CD14-positive monocyte (primary cell): ENCODE measurements at regions not wholly inside any gene's neighbourhood (a gene's known extent, or its start where the extent isn't known, plus 50 kb on each side); places are given as distances from the start of the nearest gene placed in this dataset.

Source experiments
- DNase-seq, 3 donors: peaks; one replicate each; pipeline ENCODE4 v3.0.0-alpha.2; 2011 to 2022
- H2AFZ ChIP-seq: 2 replicates; pipeline ENCODE4 v1.6.0; 2012; ENCODE audit warnings: mild to moderate bottlenecking, low read depth, low read length, inconsistent platforms; ENCODE audit not compliant: insufficient read depth, poor library complexity, severe bottlenecking
- H3K27ac ChIP-seq, 2 donors: 1 replicate in 1 of 2; 2 replicates in 1 of 2; pipeline ENCODE4 v1.5.1; 2012 to 2013; ENCODE audit warnings: low read length in 2 of 2, control low read depth in 1 of 2, inconsistent platforms in 1 of 2, low read depth in 1 of 2, mild to moderate bottlenecking in 1 of 2
- H3K27me3 ChIP-seq, 2 donors: one replicate each; pipeline versions ENCODE4 v1.6.0 to v1.6.1; 2011 to 2013; ENCODE audit warnings: low read length in 2 of 2; ENCODE audit not compliant: control insufficient read depth in 2 of 2, insufficient read depth in 2 of 2
- H3K36me3 ChIP-seq, 2 donors: replicated peaks in 1 of 2; 1 replicate in 1 of 2; 2 replicates in 1 of 2; pipeline versions ENCODE4 v1.5.1 to v1.6.1; 2012 to 2013; ENCODE audit warnings: low read length in 2 of 2, control low read depth in 1 of 2, inconsistent platforms in 1 of 2, mild to moderate bottlenecking in 1 of 2; ENCODE audit not compliant: insufficient read depth in 2 of 2, control insufficient read depth in 1 of 2
- H3K4me1 ChIP-seq, 2 donors: 1 replicate in 1 of 2; 2 replicates in 1 of 2; pipeline versions ENCODE4 v1.5.1 to v1.6.1; 2012 to 2013; ENCODE audit warnings: low read length in 2 of 2, control low read depth in 1 of 2, inconsistent platforms in 1 of 2, mild to moderate bottlenecking in 1 of 2, moderate library complexity in 1 of 2; ENCODE audit not compliant: insufficient read depth in 2 of 2, control insufficient read depth in 1 of 2
- H3K4me2 ChIP-seq: replicated peaks from 2 replicates; pipeline ENCODE3; 2012; ENCODE audit warnings: low read length, moderate library complexity, mild to moderate bottlenecking; ENCODE audit not compliant: poor library complexity, severe bottlenecking; ENCODE audit errors: extremely low read depth
- H3K4me3 ChIP-seq, 3 experiments: fragments of 200-600 bp in 1 of 3; sonication (generic) in 1 of 3; replicated peaks in 1 of 3; 1 replicate in 2 of 3; 2 replicates in 1 of 3; pipeline ENCODE4 v1.5.1; 2011 to 2013; ENCODE audit warnings: low read length in 3 of 3, mild to moderate bottlenecking in 3 of 3, control low read depth in 2 of 3, low read depth in 2 of 3, inconsistent platforms in 1 of 3, moderate library complexity in 1 of 3
- H3K79me2 ChIP-seq: 2 replicates; pipeline ENCODE4 v1.6.0; 2012; ENCODE audit warnings: mild to moderate bottlenecking, control low read depth, inconsistent platforms, low read length, moderate library complexity; ENCODE audit not compliant: insufficient read depth
- H3K9ac ChIP-seq: 2 replicates; pipeline ENCODE4 v1.6.0; 2017; ENCODE audit warnings: low read length, mild to moderate bottlenecking; ENCODE audit not compliant: insufficient read depth, poor library complexity, severe bottlenecking
- H3K9me3 ChIP-seq, 2 donors: replicated peaks in 1 of 2; 1 replicate in 1 of 2; 2 replicates in 1 of 2; pipeline versions ENCODE4 v1.5.1 to v1.6.1; 2012 to 2013; ENCODE audit warnings: low read length in 2 of 2, control low read depth in 1 of 2; ENCODE audit not compliant: control insufficient read depth in 1 of 2, insufficient read depth in 1 of 2
- H4K20me1 ChIP-seq: 2 replicates; pipeline ENCODE4 v1.6.0; 2012; ENCODE audit warnings: mild to moderate bottlenecking, low read length, control low read depth, moderate library complexity; ENCODE audit not compliant: insufficient read depth
- H3K27ac Mint-ChIP-seq, 7 donors: one replicate each; pipeline ENCODE4 v1.8.0; 2020; ENCODE audit warnings: mild to moderate bottlenecking in 7 of 7, mixed read lengths in 7 of 7, moderate library complexity in 6 of 7, inconsistent platforms in 2 of 7
- H3K27me3 Mint-ChIP-seq, 3 donors: one replicate each; pipeline ENCODE4 v1.8.0; 2021 to 2022; ENCODE audit warnings: low read depth in 3 of 3, mild to moderate bottlenecking in 3 of 3, mixed read lengths in 3 of 3, moderate library complexity in 3 of 3, inconsistent platforms in 1 of 3
- H3K36me3 Mint-ChIP-seq, 2 donors: one replicate each; pipeline ENCODE4 v1.8.0; 2020; ENCODE audit warnings: mixed read lengths in 2 of 2, inconsistent platforms in 1 of 2, mild to moderate bottlenecking in 1 of 2
- H3K4me1 Mint-ChIP-seq: one replicate; pipeline ENCODE4 v1.8.0; 2020; ENCODE audit warnings: mild to moderate bottlenecking, mixed read lengths
- H3K4me3 Mint-ChIP-seq, 2 donors: one replicate each; pipeline ENCODE4 v1.8.0; 2020; ENCODE audit warnings: mild to moderate bottlenecking in 2 of 2, mixed read lengths in 2 of 2, moderate library complexity in 1 of 2
- H3K9me3 Mint-ChIP-seq, 7 donors: one replicate each; pipeline ENCODE4 v1.8.0; 2020 to 2022; ENCODE audit warnings: mixed read lengths in 7 of 7, mild to moderate bottlenecking in 6 of 7, moderate library complexity in 6 of 7, inconsistent platforms in 2 of 7
- CTCF ChIP-seq: fragments of 200-600 bp; IDR thresholded peaks from one replicate; pipeline ENCODE4 v1.8.0; 2022; ENCODE audit warnings: antibody characterized with exemption, mild to moderate bottlenecking
- WGBS: methylation state at CpG from one replicate; pipeline ENCODE4 v1.1.5; 2013; ENCODE audit warnings: missing lambda C conversion rate; ENCODE audit not compliant: insufficient coverage; 5-methylcytosine and 5-hydroxymethylcytosine counted together
- intact Hi-C, 2 donors: fragments of 100-400 bp; cut with micrococcal nuclease; formaldehyde crosslinking; loops; one replicate each; pipeline versions ENCODE4 v1.15.0 to v1.15.1; 2023

DNA sequence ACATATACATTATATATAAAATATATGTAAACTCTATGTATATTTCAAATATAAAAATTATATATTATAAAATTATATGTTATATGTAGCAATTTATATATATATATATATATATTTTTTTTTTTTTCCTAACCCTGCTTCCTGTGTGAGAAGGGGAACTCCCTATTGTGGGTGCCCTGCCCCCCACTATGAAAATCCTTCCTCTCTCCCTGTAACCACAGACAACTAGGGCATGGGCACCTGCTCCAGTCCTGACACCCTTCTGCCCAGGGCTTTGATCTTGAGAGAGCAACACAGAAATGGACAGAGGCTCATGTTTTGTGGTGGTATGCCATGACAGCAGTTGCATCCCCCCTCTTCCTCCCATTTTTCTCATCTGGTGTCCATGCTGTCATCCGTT, 148.7 kb upstream of the IL12B start:
- Mint-ChIP-seq H3K27me3 (peaks cover 0 to 12% (median 11%) of the 10 kb centered on the region in 3 donors), H3K27ac (no peak overlapping the region)

DNA sequence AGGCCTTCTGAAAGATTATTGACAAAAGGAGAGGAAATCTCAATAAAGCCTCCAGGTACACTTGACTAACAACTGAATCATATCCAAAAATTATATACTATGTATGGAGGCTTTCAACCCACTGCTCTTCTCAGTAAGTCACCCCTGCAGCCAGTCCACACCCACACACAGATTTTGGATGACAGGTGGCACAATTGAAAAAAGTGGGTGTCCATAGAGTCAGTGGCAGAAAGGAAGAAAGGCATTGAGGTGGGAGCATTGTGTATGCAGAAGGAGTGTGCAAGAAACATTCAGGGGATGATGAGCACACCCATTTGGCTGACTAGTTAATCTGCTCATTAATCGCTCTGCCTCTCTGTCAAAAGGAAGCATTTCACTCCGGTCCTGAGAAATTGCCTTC, 150.6 kb upstream of the IL12B start:
- WGBS: 100% methylated on average over 1 of the region's 2 CpGs
- no peak overlapping the region for H3K27ac Mint-ChIP-seq
- no peak for DNase-seq

More for the DNA sequence above, 148.7 kb upstream of the IL12B start:
- H3K4me1 Mint-ChIP-seq: peaks cover 6% of the 10 kb centered on the region
- Histone ChIP-seq H3K9me3 (peaks cover 6 to 16% of the 10 kb centered on the region in 2 donors), H3K36me3 (no peaks in the 10 kb centered on the region), H4K20me1 (no peaks in the 10 kb centered on the region), H3K79me2 (no peaks in the 10 kb centered on the region), H3K4me3 (no peak overlapping the region), H3K27me3 (no peaks in the 10 kb centered on the region), H3K9ac (no peak overlapping the region), H2AFZ (no peak overlapping the region), H3K27ac (no peak overlapping the region), H3K4me1 (peaks cover 0 to 3% of the 10 kb centered on the region in 2 donors), H3K4me2 (no peak overlapping the region)
- no peak for TF ChIP-seq CTCF
- H3K36me3 Mint-ChIP-seq: no peaks in the 10 kb centered on the region
- intact Hi-C loops: no loop called here
- H3K9me3 Mint-ChIP-seq: peaks cover 11 to 18% (median 16%) of the 10 kb centered on the region in 7 donors
- DNase-seq: no peak
- H3K4me3 Mint-ChIP-seq: no peak overlapping the region
- 71% methylated on average over 1 of the region's 1 CpG for WGBS

More for the DNA sequence above, 150.6 kb upstream of the IL12B start:
- no peaks in the 10 kb centered on the region for H3K36me3 Mint-ChIP-seq
- Histone ChIP-seq H3K4me2 (no peak overlapping the region), H3K9me3 (peaks cover 2 to 4% of the 10 kb centered on the region in 2 donors), H2AFZ (no peak overlapping the region), H3K27me3 (no peaks in the 10 kb centered on the region), H3K9ac (no peak overlapping the region), H4K20me1 (no peaks in the 10 kb centered on the region), H3K79me2 (no peaks in the 10 kb centered on the region), H3K36me3 (no peaks in the 10 kb centered on the region), H3K4me3 (no peak overlapping the region), H3K27ac (no peak overlapping the region), H3K4me1 (peaks cover 0 to 3% of the 10 kb centered on the region in 2 donors)
- H3K27me3 Mint-ChIP-seq: peaks cover 0 to 12% (median 8%) of the 10 kb centered on the region in 3 donors
- TF ChIP-seq CTCF: no peak
- no peak overlapping the region for H3K4me3 Mint-ChIP-seq
- intact Hi-C loops: no loop called here
- H3K9me3 Mint-ChIP-seq: peaks cover 0 to 7% (median 2%) of the 10 kb centered on the region in 7 donors
- H3K4me1 Mint-ChIP-seq: peaks cover 6% of the 10 kb centered on the region
